ENCODE measurements at regions not wholly inside any gene's neighbourhood (a gene's known extent, or its start where the extent isn't known, plus 50 kb on each side); places are given as distances from the start of the nearest gene placed in this dataset.

DNA sequence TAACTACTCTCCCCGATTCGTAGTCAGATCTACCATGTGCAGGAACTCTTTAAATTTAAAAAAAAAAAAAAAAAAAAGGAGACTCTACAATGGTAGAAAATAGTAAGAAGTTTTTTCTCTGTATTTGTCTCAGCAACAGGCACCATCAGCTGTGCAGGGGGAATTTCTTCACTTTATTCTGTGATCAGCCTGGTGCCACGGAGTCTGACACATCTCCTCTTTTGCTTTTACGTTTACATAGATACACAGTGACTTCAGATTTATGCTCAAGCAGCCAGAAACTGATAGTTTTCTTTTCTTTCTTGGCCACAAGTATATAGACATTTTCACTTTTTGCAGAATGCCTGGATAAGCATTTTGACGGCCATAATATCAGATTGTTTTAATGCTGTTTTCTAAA is 190.6 kb upstream of the AKR1E2 start:
- Mint-ChIP-seq H3K9me3 (no peaks in the 10 kb centered on the region), H3K27me3 (ENCODE audit: low read depth) (no peaks in the 10 kb centered on the region), H3K4me1 (peaks cover 13 to 14% of the 10 kb centered on the region in 2 experiments), H3K27ac (no peak overlapping the region), H3K36me3 (ENCODE audit: insufficient read depth in 1 of 3, low read depth in 3 of 3) (no peaks in the 10 kb centered on the region), H3K4me3 (no peak overlapping the region)
- H2AK5ac ChIP-seq (ENCODE audit: insufficient read length, low read length): no peak overlapping the region
- H2AFZ ChIP-seq (ENCODE audit: low read length): no peak overlapping the region
- H2BK5ac ChIP-seq (ENCODE audit: insufficient read length, low read length): no peak overlapping the region
- H3K27me3 ChIP-seq (ENCODE audit: insufficient read depth, low read length): no peaks in the 10 kb centered on the region
- no peak overlapping the region for H3K56ac ChIP-seq (ENCODE audit: insufficient read length, low read depth, low read length)
- H2BK12ac ChIP-seq (ENCODE audit: insufficient read length, low read depth, low read length): no peak overlapping the region
- no peak overlapping the region for H3K9ac ChIP-seq (ENCODE audit: extremely low read depth, insufficient read length, low read length)
- H3K14ac ChIP-seq (ENCODE audit: insufficient read depth, low read length): no peak overlapping the region
- H3K27ac ChIP-seq (ENCODE audit: insufficient read length, low read depth, low read length): no peak overlapping the region
- no peaks in the 10 kb centered on the region; the same call in 1 of the 2 replicates for H3K4me1 ChIP-seq (ENCODE audit: insufficient read depth, low read length)
- TF ChIP-seq, protein P1, sequence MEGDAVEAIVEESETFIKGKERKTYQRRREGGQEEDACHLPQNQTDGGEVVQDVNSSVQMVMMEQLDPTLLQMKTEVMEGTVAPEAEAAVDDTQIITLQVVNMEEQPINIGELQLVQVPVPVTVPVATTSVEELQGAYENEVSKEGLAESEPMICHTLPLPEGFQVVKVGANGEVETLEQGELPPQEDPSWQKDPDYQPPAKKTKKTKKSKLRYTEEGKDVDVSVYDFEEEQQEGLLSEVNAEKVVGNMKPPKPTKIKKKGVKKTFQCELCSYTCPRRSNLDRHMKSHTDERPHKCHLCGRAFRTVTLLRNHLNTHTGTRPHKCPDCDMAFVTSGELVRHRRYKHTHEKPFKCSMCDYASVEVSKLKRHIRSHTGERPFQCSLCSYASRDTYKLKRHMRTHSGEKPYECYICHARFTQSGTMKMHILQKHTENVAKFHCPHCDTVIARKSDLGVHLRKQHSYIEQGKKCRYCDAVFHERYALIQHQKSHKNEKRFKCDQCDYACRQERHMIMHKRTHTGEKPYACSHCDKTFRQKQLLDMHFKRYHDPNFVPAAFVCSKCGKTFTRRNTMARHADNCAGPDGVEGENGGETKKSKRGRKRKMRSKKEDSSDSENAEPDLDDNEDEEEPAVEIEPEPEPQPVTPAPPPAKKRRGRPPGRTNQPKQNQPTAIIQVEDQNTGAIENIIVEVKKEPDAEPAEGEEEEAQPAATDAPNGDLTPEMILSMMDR (conservative IDR thresholded peaks at IDR 0.05): no peak
- no peak for DNase-seq
- H3K23ac ChIP-seq (ENCODE audit: insufficient read length, low read depth, low read length): no peak overlapping the region
- no peak overlapping the region for H3K4ac ChIP-seq (ENCODE audit: low read depth, low read length)
- no peak overlapping the region for H2BK15ac ChIP-seq (ENCODE audit: low read depth, low read length)
- H3T11ph ChIP-seq (ENCODE audit: low read length): no peak overlapping the region
- H4K8ac ChIP-seq (replicated peaks; ENCODE audit: insufficient read length, low read depth, low read length): no peak overlapping the region
- H4K20me1 ChIP-seq (ENCODE audit: control insufficient read depth, insufficient read depth, insufficient read length): no peaks in the 10 kb centered on the region
- H2BK20ac ChIP-seq (ENCODE audit: low read depth, low read length, poor library complexity, severe bottlenecking): no peak overlapping the region
- H2BK120ac ChIP-seq (ENCODE audit: low read depth, low read length, poor library complexity, severe bottlenecking): no peak overlapping the region
- no peak overlapping the region for H4K91ac ChIP-seq (ENCODE audit: insufficient read length, low read depth, low read length)
- WGBS (ENCODE audit: extremely low coverage, insufficient read length, low lambda C conversion rate): no CpG with 5 or more reads among the region's 5 CpGs
- H3K18ac ChIP-seq (ENCODE audit: insufficient read length, low read depth, low read length): no peak overlapping the region
- no peak overlapping the region for H4K5ac ChIP-seq (ENCODE audit: insufficient read length, low read depth, low read length)
- H3K4me2 ChIP-seq (ENCODE audit: insufficient read depth, insufficient read length, low read length): no peak overlapping the region
- no peaks in the 10 kb centered on the region for H3K9me3 ChIP-seq (ENCODE audit: control insufficient read depth, low read depth, low read length)
- 0 out of 2 replicates have a peak, but pooled peaks cover 2% of the 10 kb centered on the region for H3K79me2 ChIP-seq (ENCODE audit: insufficient read depth, low read length)
- no peaks in the 10 kb centered on the region for H3K23me2 ChIP-seq (ENCODE audit: insufficient read length, low read depth, low read length, poor library complexity, severe bottlenecking)
- no peaks in the 10 kb centered on the region for H3K79me1 ChIP-seq (ENCODE audit: insufficient read depth, low read depth, low read length, poor library complexity, severe bottlenecking)
